ENCODE measurements at regions not wholly inside any gene's neighbourhood (a gene's known extent, or its start where the extent isn't known, plus 50 kb on each side); places are given as distances from the start of the nearest gene placed in this dataset.

DNA sequence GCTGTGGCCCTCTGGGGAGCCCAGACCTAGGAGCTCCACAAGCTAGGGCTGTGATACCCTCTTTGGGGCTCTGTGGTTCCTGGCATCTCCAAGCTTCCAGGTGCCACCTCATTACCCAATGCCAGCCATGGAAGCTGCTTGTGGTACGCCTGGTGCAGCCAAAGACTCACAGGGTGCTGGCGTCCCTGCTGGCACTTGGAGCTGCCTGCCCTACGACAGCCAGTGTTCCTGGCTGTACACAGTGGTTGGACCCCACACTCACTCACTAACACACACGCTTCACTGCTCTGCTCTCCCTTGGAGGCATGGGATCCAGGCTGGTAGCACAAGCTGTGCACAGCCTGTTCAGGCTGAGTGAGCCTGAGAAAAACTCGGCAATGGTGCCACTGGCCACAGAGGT is 894.1 kb upstream of the PHF14 start:
- TF ChIP-seq POLR2A (IDR thresholded peaks at IDR 0.05) (no peak), CTCF (IDR thresholded peaks at IDR 0.05) (no peak)
